Trophoblast cell (in vitro differentiated cells and primary cell): ENCODE measurements at regions not wholly inside any gene's neighbourhood (a gene's known extent, or its start where the extent isn't known, plus 50 kb on each side); places are given as distances from the start of the nearest gene placed in this dataset.

Experiments
- DNase-seq, 2 donors: peaks; one replicate each; pipeline ENCODE4 v3.0.0-alpha.2; 2016
- H2AFZ ChIP-seq: 2 replicates; pipeline ENCODE4 v1.6.1; 2013; ENCODE audit warnings: low read length, moderate library complexity, mild to moderate bottlenecking; ENCODE audit not compliant: insufficient read depth, poor library complexity
- H2AK5ac ChIP-seq: 2 replicates; pipeline ENCODE4 v1.6.1; 2013; ENCODE audit warnings: mild to moderate bottlenecking, low read length
- H2BK120ac ChIP-seq: 2 replicates; pipeline ENCODE4 v1.6.1; 2013; ENCODE audit warnings: low read length, mild to moderate bottlenecking, moderate library complexity; ENCODE audit not compliant: insufficient read depth, poor library complexity
- H2BK12ac ChIP-seq: 2 replicates; pipeline ENCODE4 v1.6.1; 2013; ENCODE audit warnings: mild to moderate bottlenecking, low read length, moderate library complexity
- H2BK5ac ChIP-seq: 2 replicates; pipeline ENCODE4 v1.6.1; 2013; ENCODE audit warnings: low read length, low read depth, moderate library complexity, mild to moderate bottlenecking; ENCODE audit not compliant: poor library complexity
- H3K14ac ChIP-seq: 2 replicates; pipeline ENCODE4 v1.6.1; 2013; ENCODE audit warnings: mild to moderate bottlenecking, low read length
- H3K18ac ChIP-seq: 2 replicates; pipeline ENCODE4 v1.6.1; 2013; ENCODE audit warnings: mild to moderate bottlenecking, low read length
- H3K23ac ChIP-seq: 2 replicates; pipeline ENCODE4 v1.6.1; 2013; ENCODE audit warnings: low read length
- H3K27ac ChIP-seq: 2 replicates; pipeline ENCODE4 v1.5.1; 2013; ENCODE audit warnings: low read depth, mild to moderate bottlenecking, inconsistent platforms, low read length, moderate library complexity
- H3K27me3 ChIP-seq: 2 replicates; pipeline ENCODE4 v1.6.1; 2013; ENCODE audit warnings: inconsistent platforms, mild to moderate bottlenecking, low read length, moderate library complexity; ENCODE audit not compliant: insufficient read depth
- H3K36me3 ChIP-seq, 2 experiments: 1 replicate in 1 of 2; 2 replicates in 1 of 2; pipeline ENCODE4 v1.6.1; 2013; ENCODE audit warnings: low read length in 2 of 2, mild to moderate bottlenecking in 2 of 2, moderate library complexity in 1 of 2; ENCODE audit not compliant: insufficient read depth in 2 of 2, control insufficient read depth in 1 of 2
- H3K4ac ChIP-seq: 2 replicates; pipeline ENCODE4 v1.6.1; 2013; ENCODE audit warnings: low read depth, mild to moderate bottlenecking, low read length, moderate library complexity
- H3K4me1 ChIP-seq, 2 experiments: 1 replicate in 1 of 2; 2 replicates in 1 of 2; pipeline ENCODE4 v1.6.1; 2013; ENCODE audit warnings: low read length in 2 of 2, mild to moderate bottlenecking in 2 of 2, moderate library complexity in 1 of 2; ENCODE audit not compliant: insufficient read depth in 2 of 2, control insufficient read depth in 1 of 2
- H3K4me2 ChIP-seq: 2 replicates; pipeline ENCODE4 v1.6.1; 2013; ENCODE audit warnings: inconsistent platforms, mild to moderate bottlenecking, low read length, moderate library complexity
- H3K4me3 ChIP-seq: 2 replicates; pipeline ENCODE4 v1.5.1; 2013; ENCODE audit warnings: mild to moderate bottlenecking, low read depth, low read length, inconsistent platforms
- H3K79me1 ChIP-seq: one replicate; pipeline ENCODE4 v1.6.1; 2013; ENCODE audit warnings: low read length
- H3K79me2 ChIP-seq: 2 replicates; pipeline ENCODE4 v1.6.1; 2013; ENCODE audit warnings: low read length, mild to moderate bottlenecking; ENCODE audit not compliant: control insufficient read depth, insufficient read depth, poor library complexity
- H3K9ac ChIP-seq: 2 replicates; pipeline ENCODE4 v1.6.1; 2013; ENCODE audit warnings: mild to moderate bottlenecking, low read length
- H3K9me3 ChIP-seq: 2 replicates; pipeline ENCODE4 v1.6.1; 2013; ENCODE audit warnings: low read depth, mild to moderate bottlenecking, control low read depth, inconsistent platforms, low read length; ENCODE audit not compliant: insufficient read depth
- H4K12ac ChIP-seq: 2 replicates; pipeline ENCODE4 v1.6.1; 2013; ENCODE audit warnings: low read depth, mild to moderate bottlenecking, low read length, moderate library complexity
- H4K8ac ChIP-seq: 2 replicates; pipeline ENCODE4 v1.6.1; 2013; ENCODE audit warnings: low read depth, mild to moderate bottlenecking, low read length, moderate library complexity
- H4K91ac ChIP-seq: one replicate; pipeline ENCODE4 v1.6.1; 2013; ENCODE audit warnings: low read depth, mild to moderate bottlenecking, low read length, moderate library complexity
- WGBS: extraction: QIAGEN DNeasy Blood & Tissue Kit; methylation state at CpG from one replicate; pipeline ENCODE4 v1.1.7; 2013; ENCODE audit warnings: missing lambda C conversion rate; ENCODE audit not compliant: insufficient read length, insufficient coverage; ENCODE audit errors: extremely low coverage; 5-methylcytosine and 5-hydroxymethylcytosine counted together

DNA sequence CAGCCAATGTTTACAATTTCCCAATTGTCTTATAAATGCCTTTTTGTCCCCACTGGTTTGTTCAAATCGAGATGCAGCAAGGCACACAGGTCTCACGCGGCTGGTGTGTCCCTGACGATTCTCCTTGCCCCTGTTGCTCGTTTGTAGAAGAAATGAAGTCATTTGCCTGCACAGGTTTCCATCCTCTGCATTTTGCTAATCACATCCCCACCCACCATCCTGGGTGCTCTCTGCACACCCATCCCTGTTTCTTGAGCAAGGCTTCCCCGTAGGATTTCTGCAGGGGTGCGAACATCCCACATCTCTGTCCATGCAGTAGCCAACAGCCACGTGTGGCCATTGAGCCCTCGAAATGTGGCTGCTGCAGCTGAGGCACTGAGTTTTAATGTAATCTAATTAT is 59.8 kb upstream of the SOX1 start:
- H3K79me2 ChIP-seq = no peaks in the 10 kb centered on the region
- DNase-seq = no peak
- WGBS = no CpG with 5 or more reads among the region's 9 CpGs
- no peak overlapping the region for H3K9ac ChIP-seq
- H2AK5ac ChIP-seq = no peak overlapping the region
- H3K4ac ChIP-seq = no peak overlapping the region
- H4K91ac ChIP-seq = no peak overlapping the region
- peaks cover 3% of the 10 kb centered on the region for H3K9me3 ChIP-seq
- no peak overlapping the region for H2BK12ac ChIP-seq
- H3K4me1 ChIP-seq = peaks cover 0 to 3% of the 10 kb centered on the region in 2 experiments
- H3K18ac ChIP-seq = no peak overlapping the region
- H2AFZ ChIP-seq = no peak overlapping the region
- H3K14ac ChIP-seq = no peak overlapping the region
- no peak overlapping the region for H2BK120ac ChIP-seq
- H4K12ac ChIP-seq = no peak overlapping the region
- no peak overlapping the region for H3K4me2 ChIP-seq
- no peak overlapping the region for H3K23ac ChIP-seq
- H3K27me3 ChIP-seq = no peaks in the 10 kb centered on the region
- no peak overlapping the region for H3K4me3 ChIP-seq
- H2BK5ac ChIP-seq = no peak overlapping the region
- no peak overlapping the region for H3K27ac ChIP-seq
- no peak overlapping the region for H4K8ac ChIP-seq
- no peaks in the 10 kb centered on the region for H3K79me1 ChIP-seq
- no peaks in the 10 kb centered on the region for H3K36me3 ChIP-seq

DNA sequence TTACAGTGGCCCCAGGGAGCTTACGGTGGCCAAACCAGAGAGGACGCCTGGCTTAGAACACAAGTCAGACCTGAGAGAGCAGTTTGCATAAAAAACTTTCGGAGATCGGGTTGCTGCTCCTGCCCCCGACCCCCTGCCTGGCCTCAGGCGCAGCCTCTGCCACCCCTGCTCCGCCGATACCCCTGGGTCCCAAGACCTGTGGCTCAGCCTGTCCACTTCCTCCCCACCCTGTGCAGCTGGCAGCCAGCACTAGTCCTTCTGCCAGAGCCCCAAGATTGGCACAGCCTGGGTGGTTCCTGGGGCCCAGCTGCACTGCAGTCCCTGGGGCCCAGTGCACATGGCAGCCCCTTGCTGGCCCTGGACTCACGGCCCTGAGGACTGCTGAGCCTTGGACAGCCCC is 56.2 kb upstream of the SOX1 start:
- no peak overlapping the region for H3K18ac ChIP-seq
- no peak overlapping the region for H3K4ac ChIP-seq
- H2AFZ ChIP-seq = no peak overlapping the region
- no peak overlapping the region for H4K91ac ChIP-seq
- H3K79me1 ChIP-seq = no peaks in the 10 kb centered on the region
- H3K4me3 ChIP-seq = no peak overlapping the region
- H4K12ac ChIP-seq = no peak overlapping the region
- no peak overlapping the region for H2BK120ac ChIP-seq
- H3K4me2 ChIP-seq = no peak overlapping the region
- no peak overlapping the region for H2AK5ac ChIP-seq
- H3K79me2 ChIP-seq = no peaks in the 10 kb centered on the region
- H3K4me1 ChIP-seq = peaks cover 0 to 4% of the 10 kb centered on the region in 2 experiments
- H3K14ac ChIP-seq = no peak overlapping the region
- H3K27ac ChIP-seq = no peak overlapping the region
- no peak overlapping the region for H3K23ac ChIP-seq
- no peak overlapping the region for H2BK12ac ChIP-seq
- H3K9me3 ChIP-seq = peaks cover 6% of the 10 kb centered on the region
- no CpG with 5 or more reads among the region's 9 CpGs for WGBS
- no peaks in the 10 kb centered on the region for H3K27me3 ChIP-seq
- H2BK5ac ChIP-seq = no peak overlapping the region
- H4K8ac ChIP-seq = no peak overlapping the region
- DNase-seq = no peak
- no peak overlapping the region for H3K9ac ChIP-seq
- H3K36me3 ChIP-seq = no peaks in the 10 kb centered on the region

DNA sequence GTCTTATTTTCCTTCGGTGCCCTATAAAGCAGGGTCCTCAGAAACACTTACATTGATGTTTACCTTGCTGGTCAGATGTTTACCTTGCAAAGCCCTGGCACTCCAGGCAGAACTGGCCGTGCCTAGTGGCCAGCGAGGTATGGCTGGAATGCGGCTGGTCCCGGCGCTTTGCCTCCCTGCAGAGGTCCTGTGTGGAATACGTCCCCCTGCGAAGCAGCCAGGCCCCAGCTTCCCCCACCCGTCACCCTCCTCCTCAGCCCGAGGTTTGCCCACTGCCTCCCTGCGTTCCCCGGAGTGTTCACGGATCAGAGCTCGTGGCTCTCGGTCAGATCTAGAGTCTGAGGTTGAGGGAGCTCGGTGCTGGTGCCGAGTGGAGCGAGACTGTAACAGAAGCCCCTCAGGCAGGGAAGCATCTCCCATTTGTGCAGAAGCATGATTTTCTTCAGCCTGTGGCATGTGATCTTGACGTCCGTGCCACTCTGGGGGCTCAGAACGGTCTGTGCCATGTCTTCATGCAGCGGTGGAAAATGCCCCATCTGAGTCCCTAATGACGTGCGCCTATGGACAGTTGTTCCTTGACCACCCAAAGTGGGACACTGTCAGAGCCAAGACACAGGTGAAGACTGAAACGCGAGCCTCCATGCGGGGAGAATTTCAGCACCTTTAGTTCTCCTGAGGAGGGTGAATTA is 54.8 kb upstream of the SOX1 start:
- H4K91ac ChIP-seq = no peak overlapping the region
- H2AK5ac ChIP-seq = no peak overlapping the region
- no peak for DNase-seq
- H3K79me1 ChIP-seq = no peaks in the 10 kb centered on the region
- no peak overlapping the region for H3K4me3 ChIP-seq
- H3K79me2 ChIP-seq = no peaks in the 10 kb centered on the region
- no peak overlapping the region for H4K8ac ChIP-seq
- WGBS = no CpG with 5 or more reads among the region's 27 CpGs
- peaks cover 0 to 4% of the 10 kb centered on the region in 2 experiments for H3K4me1 ChIP-seq
- H3K27ac ChIP-seq = no peak overlapping the region
- no peak overlapping the region for H3K18ac ChIP-seq
- H4K12ac ChIP-seq = no peak overlapping the region
- no peaks in the 10 kb centered on the region for H3K36me3 ChIP-seq
- no peaks in the 10 kb centered on the region for H3K27me3 ChIP-seq
- H3K4ac ChIP-seq = no peak overlapping the region
- H2AFZ ChIP-seq = no peak overlapping the region
- H2BK5ac ChIP-seq = no peak overlapping the region
- H2BK120ac ChIP-seq = no peak overlapping the region
- H2BK12ac ChIP-seq = no peak overlapping the region
- H3K9ac ChIP-seq = no peak overlapping the region
- no peak overlapping the region for H3K14ac ChIP-seq
- no peak overlapping the region for H3K23ac ChIP-seq
- peaks cover 6% of the 10 kb centered on the region for H3K9me3 ChIP-seq
- no peak overlapping the region for H3K4me2 ChIP-seq

DNA sequence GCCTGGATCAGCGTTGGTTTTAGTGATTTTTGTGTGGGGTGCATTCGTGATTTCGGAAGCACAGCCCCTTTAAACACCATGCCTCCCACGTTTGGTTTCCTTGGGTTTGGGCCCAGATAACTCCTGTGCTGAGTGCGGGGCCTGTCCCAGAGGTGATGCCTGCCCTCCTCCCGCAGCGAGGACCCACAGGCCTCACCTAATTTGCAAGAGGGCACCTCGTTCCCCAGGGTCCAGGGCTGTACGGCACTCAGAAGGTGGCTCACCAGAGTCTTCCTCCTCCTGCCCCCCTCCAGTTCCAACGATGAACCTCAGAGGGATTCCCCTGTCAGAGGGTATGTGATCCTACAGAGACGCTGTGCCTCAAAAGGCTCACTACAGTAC is 54.3 kb upstream of the SOX1 start:
- Histone ChIP-seq H3K18ac (no peak overlapping the region), H3K4me1 (peaks cover 0 to 4% of the 10 kb centered on the region in 2 experiments), H4K91ac (no peak overlapping the region), H3K9ac (no peak overlapping the region), H2AFZ (no peak overlapping the region), H3K27ac (no peak overlapping the region), H3K27me3 (no peaks in the 10 kb centered on the region), H2AK5ac (no peak overlapping the region), H3K9me3 (peaks cover 4% of the 10 kb centered on the region), H3K4me2 (no peak overlapping the region), H2BK12ac (no peak overlapping the region), H3K4me3 (no peak overlapping the region), H3K14ac (no peak overlapping the region), H3K79me1 (no peaks in the 10 kb centered on the region), H2BK120ac (no peak overlapping the region), H3K79me2 (no peaks in the 10 kb centered on the region), H3K23ac (no peak overlapping the region), H3K4ac (no peak overlapping the region), H4K8ac (no peak overlapping the region), H4K12ac (no peak overlapping the region), H3K36me3 (no peaks in the 10 kb centered on the region), H2BK5ac (no peak overlapping the region)
- WGBS = no CpG with 5 or more reads among the region's 11 CpGs
- no peak for DNase-seq
